CD14-positive monocyte (primary cell): ENCODE measurements at regions not wholly inside any gene's neighbourhood (a gene's known extent, or its start where the extent isn't known, plus 50 kb on each side); places are given as distances from the start of the nearest gene placed in this dataset.

ENCODE experiments used
- DNase-seq, 3 donors: peaks; one replicate each; pipeline ENCODE4 v3.0.0-alpha.2; 2011 to 2022
- H2AFZ ChIP-seq: 2 replicates; pipeline ENCODE4 v1.6.0; 2012; ENCODE audit warnings: mild to moderate bottlenecking, low read depth, low read length, inconsistent platforms; ENCODE audit not compliant: insufficient read depth, poor library complexity, severe bottlenecking
- H3K27ac ChIP-seq, 2 donors: 1 replicate in 1 of 2; 2 replicates in 1 of 2; pipeline ENCODE4 v1.5.1; 2012 to 2013; ENCODE audit warnings: low read length in 2 of 2, control low read depth in 1 of 2, inconsistent platforms in 1 of 2, low read depth in 1 of 2, mild to moderate bottlenecking in 1 of 2
- H3K27me3 ChIP-seq, 2 donors: one replicate each; pipeline versions ENCODE4 v1.6.0 to v1.6.1; 2011 to 2013; ENCODE audit warnings: low read length in 2 of 2; ENCODE audit not compliant: control insufficient read depth in 2 of 2, insufficient read depth in 2 of 2
- H3K36me3 ChIP-seq, 2 donors: replicated peaks in 1 of 2; 1 replicate in 1 of 2; 2 replicates in 1 of 2; pipeline versions ENCODE4 v1.5.1 to v1.6.1; 2012 to 2013; ENCODE audit warnings: low read length in 2 of 2, control low read depth in 1 of 2, inconsistent platforms in 1 of 2, mild to moderate bottlenecking in 1 of 2; ENCODE audit not compliant: insufficient read depth in 2 of 2, control insufficient read depth in 1 of 2
- H3K4me1 ChIP-seq, 2 donors: 1 replicate in 1 of 2; 2 replicates in 1 of 2; pipeline versions ENCODE4 v1.5.1 to v1.6.1; 2012 to 2013; ENCODE audit warnings: low read length in 2 of 2, control low read depth in 1 of 2, inconsistent platforms in 1 of 2, mild to moderate bottlenecking in 1 of 2, moderate library complexity in 1 of 2; ENCODE audit not compliant: insufficient read depth in 2 of 2, control insufficient read depth in 1 of 2
- H3K4me2 ChIP-seq: replicated peaks from 2 replicates; pipeline ENCODE3; 2012; ENCODE audit warnings: low read length, moderate library complexity, mild to moderate bottlenecking; ENCODE audit not compliant: poor library complexity, severe bottlenecking; ENCODE audit errors: extremely low read depth
- H3K4me3 ChIP-seq, 3 experiments: fragments of 200-600 bp in 1 of 3; sonication (generic) in 1 of 3; replicated peaks in 1 of 3; 1 replicate in 2 of 3; 2 replicates in 1 of 3; pipeline ENCODE4 v1.5.1; 2011 to 2013; ENCODE audit warnings: low read length in 3 of 3, mild to moderate bottlenecking in 3 of 3, control low read depth in 2 of 3, low read depth in 2 of 3, inconsistent platforms in 1 of 3, moderate library complexity in 1 of 3
- H3K79me2 ChIP-seq: 2 replicates; pipeline ENCODE4 v1.6.0; 2012; ENCODE audit warnings: mild to moderate bottlenecking, control low read depth, inconsistent platforms, low read length, moderate library complexity; ENCODE audit not compliant: insufficient read depth
- H3K9ac ChIP-seq: 2 replicates; pipeline ENCODE4 v1.6.0; 2017; ENCODE audit warnings: low read length, mild to moderate bottlenecking; ENCODE audit not compliant: insufficient read depth, poor library complexity, severe bottlenecking
- H3K9me3 ChIP-seq, 2 donors: replicated peaks in 1 of 2; 1 replicate in 1 of 2; 2 replicates in 1 of 2; pipeline versions ENCODE4 v1.5.1 to v1.6.1; 2012 to 2013; ENCODE audit warnings: low read length in 2 of 2, control low read depth in 1 of 2; ENCODE audit not compliant: control insufficient read depth in 1 of 2, insufficient read depth in 1 of 2
- H4K20me1 ChIP-seq: 2 replicates; pipeline ENCODE4 v1.6.0; 2012; ENCODE audit warnings: mild to moderate bottlenecking, low read length, control low read depth, moderate library complexity; ENCODE audit not compliant: insufficient read depth
- H3K27ac Mint-ChIP-seq, 7 donors: one replicate each; pipeline ENCODE4 v1.8.0; 2020; ENCODE audit warnings: mild to moderate bottlenecking in 7 of 7, mixed read lengths in 7 of 7, moderate library complexity in 6 of 7, inconsistent platforms in 2 of 7
- H3K27me3 Mint-ChIP-seq, 3 donors: one replicate each; pipeline ENCODE4 v1.8.0; 2021 to 2022; ENCODE audit warnings: low read depth in 3 of 3, mild to moderate bottlenecking in 3 of 3, mixed read lengths in 3 of 3, moderate library complexity in 3 of 3, inconsistent platforms in 1 of 3
- H3K36me3 Mint-ChIP-seq, 2 donors: one replicate each; pipeline ENCODE4 v1.8.0; 2020; ENCODE audit warnings: mixed read lengths in 2 of 2, inconsistent platforms in 1 of 2, mild to moderate bottlenecking in 1 of 2
- H3K4me1 Mint-ChIP-seq: one replicate; pipeline ENCODE4 v1.8.0; 2020; ENCODE audit warnings: mild to moderate bottlenecking, mixed read lengths
- H3K4me3 Mint-ChIP-seq, 2 donors: one replicate each; pipeline ENCODE4 v1.8.0; 2020; ENCODE audit warnings: mild to moderate bottlenecking in 2 of 2, mixed read lengths in 2 of 2, moderate library complexity in 1 of 2
- H3K9me3 Mint-ChIP-seq, 7 donors: one replicate each; pipeline ENCODE4 v1.8.0; 2020 to 2022; ENCODE audit warnings: mixed read lengths in 7 of 7, mild to moderate bottlenecking in 6 of 7, moderate library complexity in 6 of 7, inconsistent platforms in 2 of 7
- WGBS: methylation state at CpG from one replicate; pipeline ENCODE4 v1.1.5; 2013; ENCODE audit warnings: missing lambda C conversion rate; ENCODE audit not compliant: insufficient coverage; 5-methylcytosine and 5-hydroxymethylcytosine counted together
- intact Hi-C, 2 donors: fragments of 100-400 bp; cut with micrococcal nuclease; formaldehyde crosslinking; loops; one replicate each; pipeline versions ENCODE4 v1.15.0 to v1.15.1; 2023
- TF ChIP-seq, protein P1 (sequence below): fragments of 200-600 bp; IDR thresholded peaks from one replicate; pipeline ENCODE4 v1.8.0; 2022; ENCODE audit warnings: antibody characterized with exemption, mild to moderate bottlenecking

DNA sequence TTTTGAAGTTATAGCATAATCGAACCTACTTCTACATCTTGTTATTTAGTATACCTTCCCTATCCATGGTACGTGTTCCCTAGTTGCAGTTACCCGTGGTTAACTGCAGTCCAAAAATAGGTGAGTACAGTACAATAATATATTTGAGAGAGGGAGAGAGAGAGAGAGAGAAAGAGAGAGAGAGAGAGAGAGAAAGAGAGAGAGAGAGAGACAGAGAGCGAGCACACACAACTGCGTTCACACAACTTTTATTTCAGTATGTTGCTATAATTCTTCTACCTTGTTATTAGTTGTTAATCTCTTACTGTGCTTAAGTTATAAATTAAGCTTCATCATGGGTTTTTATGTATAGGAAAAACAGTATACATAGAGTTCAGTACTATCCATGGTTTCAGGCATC, 928.1 kb downstream of the TUSC7 start:
- Histone ChIP-seq H2AFZ (no peak overlapping the region), H3K4me3 (no peak overlapping the region), H4K20me1 (no peaks in the 10 kb centered on the region), H3K4me2 (no peak overlapping the region), H3K27me3 (no peaks in the 10 kb centered on the region), H3K27ac (no peak overlapping the region), H3K9ac (no peak overlapping the region), H3K4me1 (no peaks in the 10 kb centered on the region), H3K79me2 (no peaks in the 10 kb centered on the region), H3K9me3 (no peaks in the 10 kb centered on the region), H3K36me3 (no peaks in the 10 kb centered on the region)
- Mint-ChIP-seq H3K27me3 (peaks cover 0 to 1% (median 0%) of the 10 kb centered on the region in 3 donors), H3K9me3 (peaks cover 0 to 4% (median 0%) of the 10 kb centered on the region in 7 donors), H3K4me3 (no peak overlapping the region), H3K4me1 (no peaks in the 10 kb centered on the region), H3K27ac (no peak overlapping the region), H3K36me3 (no peaks in the 10 kb centered on the region)
- WGBS: no CpG with 5 or more reads among the region's 5 CpGs
- TF ChIP-seq, protein P1, sequence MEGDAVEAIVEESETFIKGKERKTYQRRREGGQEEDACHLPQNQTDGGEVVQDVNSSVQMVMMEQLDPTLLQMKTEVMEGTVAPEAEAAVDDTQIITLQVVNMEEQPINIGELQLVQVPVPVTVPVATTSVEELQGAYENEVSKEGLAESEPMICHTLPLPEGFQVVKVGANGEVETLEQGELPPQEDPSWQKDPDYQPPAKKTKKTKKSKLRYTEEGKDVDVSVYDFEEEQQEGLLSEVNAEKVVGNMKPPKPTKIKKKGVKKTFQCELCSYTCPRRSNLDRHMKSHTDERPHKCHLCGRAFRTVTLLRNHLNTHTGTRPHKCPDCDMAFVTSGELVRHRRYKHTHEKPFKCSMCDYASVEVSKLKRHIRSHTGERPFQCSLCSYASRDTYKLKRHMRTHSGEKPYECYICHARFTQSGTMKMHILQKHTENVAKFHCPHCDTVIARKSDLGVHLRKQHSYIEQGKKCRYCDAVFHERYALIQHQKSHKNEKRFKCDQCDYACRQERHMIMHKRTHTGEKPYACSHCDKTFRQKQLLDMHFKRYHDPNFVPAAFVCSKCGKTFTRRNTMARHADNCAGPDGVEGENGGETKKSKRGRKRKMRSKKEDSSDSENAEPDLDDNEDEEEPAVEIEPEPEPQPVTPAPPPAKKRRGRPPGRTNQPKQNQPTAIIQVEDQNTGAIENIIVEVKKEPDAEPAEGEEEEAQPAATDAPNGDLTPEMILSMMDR: no peak
- no peak for DNase-seq
- intact Hi-C loops: no loop called here

- H3K27me3 Mint-ChIP-seq: peaks cover 0 to 1% (median 0%) of the 10 kb centered on the region in 3 donors
- no peaks in the 10 kb centered on the region for H3K36me3 ChIP-seq
- H3K27me3 ChIP-seq: no peaks in the 10 kb centered on the region
- no peak overlapping the region for H3K27ac ChIP-seq
- no peak overlapping the region for H3K9ac ChIP-seq
- H3K4me1 Mint-ChIP-seq: no peaks in the 10 kb centered on the region
- peaks cover 0 to 4% of the 10 kb centered on the region in 2 donors for H3K9me3 ChIP-seq
- H2AFZ ChIP-seq: no peak overlapping the region
- H3K4me1 ChIP-seq: no peaks in the 10 kb centered on the region
- intact Hi-C loops: no loop called here
- no peak overlapping the region for H3K27ac Mint-ChIP-seq
- peaks cover 0 to 10% (median 4%) of the 10 kb centered on the region in 7 donors for H3K9me3 Mint-ChIP-seq
- no peak overlapping the region for H3K4me3 ChIP-seq
- no peaks in the 10 kb centered on the region for H3K36me3 Mint-ChIP-seq
- no peaks in the 10 kb centered on the region for H3K79me2 ChIP-seq
- no peaks in the 10 kb centered on the region for H4K20me1 ChIP-seq
- no peak overlapping the region for H3K4me3 Mint-ChIP-seq
- TF ChIP-seq, protein P1: no peak
- no peak for DNase-seq
- no peak overlapping the region for H3K4me2 ChIP-seq
These were observed 934.6 kb downstream of the TUSC7 start for GRCh38 chr3:117644203-117644602.
